WTC11 (cell line): ENCODE measurements at regions not wholly inside any gene's neighbourhood (a gene's known extent, or its start where the extent isn't known, plus 50 kb on each side); places are given as distances from the start of the nearest gene placed in this dataset.

Source experiments
- ATAC-seq: fragments of 200-7000 bp; cut with Tn5 transposase; 2 replicates; pipeline ENCODE4 v1.10.0; 2021; ENCODE audit warnings: mild to moderate bottlenecking, moderate library complexity
- CTCF ChIA-PET: fragments of 300-600 bp; sonication (Branson Sonifier 250); formaldehyde crosslinking; loops from one replicate; lab custom pipeline; 2021; ENCODE audit warnings: antibody characterized with exemption; lab: Charles Lee
- POLR2A ChIA-PET: fragments of 350-600 bp; sonication (Branson Sonifier 250); formaldehyde crosslinking; loops from one replicate; lab custom pipeline; 2021; ENCODE audit warnings: antibody characterized with exemption; lab: Charles Lee
- DNase-seq: peaks from one replicate; pipeline ENCODE4 v3.0.0; 2021; ENCODE audit warnings: low spot score
- H3K27ac Mint-ChIP-seq: 2 replicates; pipeline ENCODE4 v1.8.0; 2021; ENCODE audit warnings: mixed read lengths
- H3K27me3 Mint-ChIP-seq: 2 replicates; pipeline ENCODE4 v1.8.0; 2021; ENCODE audit warnings: low read depth, mild to moderate bottlenecking, moderate library complexity, mixed read lengths
- H3K36me3 Mint-ChIP-seq: 2 replicates; pipeline ENCODE4 v1.8.0; 2021; ENCODE audit warnings: mixed read lengths
- H3K4me1 Mint-ChIP-seq: 2 replicates; pipeline ENCODE4 v1.8.0; 2022; ENCODE audit warnings: mixed read lengths
- H3K4me3 Mint-ChIP-seq: 2 replicates; pipeline ENCODE4 v1.8.0; 2021; ENCODE audit warnings: mild to moderate bottlenecking, moderate library complexity, mixed read lengths
- H3K9me3 Mint-ChIP-seq: 2 replicates; pipeline ENCODE4 v1.8.0; 2021; ENCODE audit warnings: mixed read lengths
- ARID4B ChIP-seq: sonication (generic); formaldehyde crosslinking; IDR thresholded peaks from 2 replicates; pipeline ENCODE4 v1.8.0; 2023; ENCODE audit warnings: missing genetic modification reagents, mild to moderate bottlenecking, borderline replicate concordance
- ATF2 ChIP-seq: sonication (generic); formaldehyde crosslinking; IDR thresholded peaks from 2 replicates; pipeline ENCODE4 v1.8.1; 2022; ENCODE audit warnings: low read depth, missing genetic modification reagents, borderline replicate concordance
- E2F4 ChIP-seq: sonication (generic); formaldehyde crosslinking; IDR thresholded peaks from 2 replicates; pipeline ENCODE4 v1.8.1; 2022; ENCODE audit warnings: low read depth, mild to moderate bottlenecking, moderate library complexity, missing genetic modification reagents, borderline replicate concordance
- EMX1 ChIP-seq: fragments of 250-450 bp; sonication (Bioruptor Pico); IDR thresholded peaks from 2 replicates; pipeline ENCODE4 v1.8.0; 2021; ENCODE audit warnings: mild to moderate bottlenecking
- ESRRA ChIP-seq: sonication (generic); formaldehyde crosslinking; IDR thresholded peaks from 2 replicates; pipeline ENCODE4 v1.8.1; 2022; ENCODE audit warnings: mild to moderate bottlenecking, missing genetic modification reagents, borderline replicate concordance
- FOXJ3 ChIP-seq: sonication (generic); formaldehyde crosslinking; IDR thresholded peaks from 2 replicates; pipeline ENCODE4 v1.9.0; 2021; ENCODE audit warnings: missing genetic modification reagents, mild to moderate bottlenecking, borderline replicate concordance
- GRHL2 ChIP-seq: fragments of 250-450 bp; sonication (Bioruptor Pico); IDR thresholded peaks from 2 replicates; pipeline ENCODE4 v1.8.0; 2022; ENCODE audit warnings: mild to moderate bottlenecking, moderate library complexity; ENCODE audit not compliant: insufficient replicate concordance, severe bottlenecking
- GTF2I ChIP-seq: fragments of 250-450 bp; sonication (Bioruptor Pico); conservative IDR thresholded peaks from 2 replicates; pipeline ENCODE4 v1.4.0; 2021; ENCODE audit warnings: mild to moderate bottlenecking
- MLX ChIP-seq: sonication (generic); formaldehyde crosslinking; IDR thresholded peaks from 2 replicates; pipeline ENCODE4 v1.8.1; 2023; ENCODE audit warnings: mild to moderate bottlenecking, missing genetic modification reagents, moderate library complexity
- MYBL2 ChIP-seq: sonication (generic); formaldehyde crosslinking; IDR thresholded peaks from 2 replicates; pipeline ENCODE4 v1.8.1; 2023; ENCODE audit warnings: mild to moderate bottlenecking, moderate library complexity, missing genetic modification reagents
- NFE2L1 ChIP-seq: sonication (generic); formaldehyde crosslinking; IDR thresholded peaks from 2 replicates; pipeline ENCODE4 v1.8.1; 2023; ENCODE audit warnings: missing genetic modification reagents
- TEAD1 ChIP-seq: sonication (generic); formaldehyde crosslinking; IDR thresholded peaks from 2 replicates; pipeline ENCODE4 v1.8.0; 2022; ENCODE audit warnings: mild to moderate bottlenecking, missing genetic modification reagents
- TEAD4 ChIP-seq: sonication (generic); formaldehyde crosslinking; IDR thresholded peaks from 2 replicates; pipeline ENCODE4 v1.8.0; 2022; ENCODE audit warnings: mild to moderate bottlenecking, missing genetic modification reagents
- TP53 ChIP-seq: sonication (generic); formaldehyde crosslinking; IDR thresholded peaks from 2 replicates; pipeline ENCODE4 v1.8.1; 2023; ENCODE audit warnings: mild to moderate bottlenecking, missing genetic modification reagents
- ZBTB21 ChIP-seq: sonication (generic); formaldehyde crosslinking; IDR thresholded peaks from 2 replicates; pipeline ENCODE4 v1.8.1; 2023; ENCODE audit warnings: mild to moderate bottlenecking, missing genetic modification reagents, borderline replicate concordance
- ZNF121 ChIP-seq: sonication (generic); formaldehyde crosslinking; IDR thresholded peaks from 2 replicates; pipeline ENCODE4 v1.8.0; 2023; ENCODE audit warnings: missing genetic modification reagents
- ZNF138 ChIP-seq: sonication (generic); formaldehyde crosslinking; conservative IDR thresholded peaks from 2 replicates; pipeline ENCODE4 v1.8.1; 2022; ENCODE audit warnings: mild to moderate bottlenecking, moderate library complexity, missing genetic modification reagents
- ZNF232 ChIP-seq: sonication (generic); formaldehyde crosslinking; IDR thresholded peaks from 2 replicates; pipeline ENCODE4 v1.8.0; 2022; ENCODE audit warnings: mild to moderate bottlenecking, missing genetic modification reagents
- ZNF317 ChIP-seq: sonication (generic); formaldehyde crosslinking; IDR thresholded peaks from 2 replicates; pipeline ENCODE4 v1.8.1; 2023; ENCODE audit warnings: low read depth, mild to moderate bottlenecking, moderate library complexity, missing genetic modification reagents, borderline replicate concordance
- ZNF512 ChIP-seq: sonication (generic); formaldehyde crosslinking; IDR thresholded peaks from 2 replicates; pipeline ENCODE4 v1.8.1; 2022; ENCODE audit warnings: missing genetic modification reagents, borderline replicate concordance

GRCh38 chrX:8404926-8405325, 59.7 kb upstream of the VCX3B start (continued):
- no peak for TF ChIP-seq ARID4B

GRCh38 chrX:8405631-8406030, 59.0 kb upstream of the VCX3B start:
- TF ChIP-seq TEAD4 (CRISPR knock-in tag) = no peak
- TF ChIP-seq ZBTB21 (CRISPR knock-in tag) = no peak
- no peak for TF ChIP-seq ATF2 (CRISPR knock-in tag)
- no peak for TF ChIP-seq MLX
- TF ChIP-seq GRHL2 (CRISPR knock-in tag) = no peak
- TF ChIP-seq EMX1 (CRISPR knock-in tag) = no peak
- no peak for TF ChIP-seq ESRRA (CRISPR knock-in tag)
- TF ChIP-seq ZNF138 = no peak
- TF ChIP-seq TEAD1 (CRISPR knock-in tag) = no peak
- TF ChIP-seq NFE2L1 (CRISPR knock-in tag) = no peak
- TF ChIP-seq ZNF121 (CRISPR knock-in tag) = no peak
- no peak for TF ChIP-seq ZNF317 (CRISPR knock-in tag)
- no peak for TF ChIP-seq GTF2I (CRISPR knock-in tag)
- TF ChIP-seq E2F4 = no peak
- no peak overlapping the region for H3K4me3 Mint-ChIP-seq
- peaks cover 5% of the 10 kb centered on the region for H3K9me3 Mint-ChIP-seq
- ChIA-PET POLR2A (no interaction called here), CTCF (no interaction called here)
- no peak overlapping the region for H3K27ac Mint-ChIP-seq
- no peak for ATAC-seq
- H3K27me3 Mint-ChIP-seq = no peaks in the 10 kb centered on the region
- H3K4me1 Mint-ChIP-seq = peaks cover 5% of the 10 kb centered on the region
- no peak for DNase-seq
- no peaks in the 10 kb centered on the region for H3K36me3 Mint-ChIP-seq

GRCh38 chrX:8413279-8413678, 51.4 kb upstream of the VCX3B start:
- POLR2A ChIA-PET = no interaction called here
- Mint-ChIP-seq H3K4me1 (no peaks in the 10 kb centered on the region), H3K27me3 (no peaks in the 10 kb centered on the region; the same call in 1 of the 2 replicates), H3K9me3 (peaks cover 17% of the 10 kb centered on the region), H3K4me3 (no peak overlapping the region), H3K27ac (no peak overlapping the region), H3K36me3 (peaks cover 3% of the 10 kb centered on the region)
- CTCF ChIA-PET = no interaction called here
- ATAC-seq (no peak), DNase-seq (no peak)
- TF ChIP-seq MLX (no peak), MYBL2 (CRISPR knock-in tag) (no peak), ZNF512 (CRISPR knock-in tag) (no peak), FOXJ3 (CRISPR knock-in tag) (no peak), ZNF232 (CRISPR knock-in tag) (no peak), ARID4B (no peak), TP53 (CRISPR knock-in tag) (no peak)
